Neural progenitor cell (in vitro differentiated cells): ENCODE measurements at regions not wholly inside any gene's neighbourhood (a gene's known extent, or its start where the extent isn't known, plus 50 kb on each side); places are given as distances from the start of the nearest gene placed in this dataset.

Experiments used
- EZH2 ChIP-seq: fragments of 200-600 bp; sonication (generic); IDR thresholded peaks from 2 replicates; pipeline ENCODE4 v1.6.1; 2017; ENCODE audit warnings: antibody characterized with exemption, mild to moderate bottlenecking, moderate library complexity
- EZH2phosphoT487 ChIP-seq: fragments of 200-600 bp; sonication (generic); IDR thresholded peaks from 2 replicates; pipeline ENCODE4 v1.6.1; 2017; ENCODE audit warnings: antibody characterized with exemption
- TF ChIP-seq, protein P1 (sequence below): fragments of 200-600 bp; sonication (generic); IDR thresholded peaks from 2 replicates; pipeline ENCODE4 v1.5.1; 2017; ENCODE audit warnings: antibody characterized with exemption, mild to moderate bottlenecking

DNA sequence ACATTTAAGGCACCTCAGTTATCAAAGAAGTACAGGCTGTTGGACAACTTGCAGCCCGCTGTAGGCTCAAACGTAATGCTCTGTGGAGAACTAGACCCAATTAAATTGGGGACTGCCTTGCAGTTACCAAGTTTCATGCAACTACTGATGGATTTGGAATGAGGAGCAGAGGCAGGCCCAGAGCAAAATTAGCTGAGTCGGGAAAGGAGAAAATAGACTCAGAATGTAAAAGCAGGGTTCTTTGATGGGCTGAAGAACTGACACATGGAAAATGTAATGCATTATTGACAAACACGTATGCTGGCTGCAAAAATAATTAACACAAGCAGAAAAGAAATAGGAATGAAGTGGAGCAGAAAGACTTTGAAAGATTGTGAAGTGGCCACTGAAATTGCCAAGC, 432.7 kb upstream of the HNRNPA3 start:
- TF ChIP-seq, protein P1, sequence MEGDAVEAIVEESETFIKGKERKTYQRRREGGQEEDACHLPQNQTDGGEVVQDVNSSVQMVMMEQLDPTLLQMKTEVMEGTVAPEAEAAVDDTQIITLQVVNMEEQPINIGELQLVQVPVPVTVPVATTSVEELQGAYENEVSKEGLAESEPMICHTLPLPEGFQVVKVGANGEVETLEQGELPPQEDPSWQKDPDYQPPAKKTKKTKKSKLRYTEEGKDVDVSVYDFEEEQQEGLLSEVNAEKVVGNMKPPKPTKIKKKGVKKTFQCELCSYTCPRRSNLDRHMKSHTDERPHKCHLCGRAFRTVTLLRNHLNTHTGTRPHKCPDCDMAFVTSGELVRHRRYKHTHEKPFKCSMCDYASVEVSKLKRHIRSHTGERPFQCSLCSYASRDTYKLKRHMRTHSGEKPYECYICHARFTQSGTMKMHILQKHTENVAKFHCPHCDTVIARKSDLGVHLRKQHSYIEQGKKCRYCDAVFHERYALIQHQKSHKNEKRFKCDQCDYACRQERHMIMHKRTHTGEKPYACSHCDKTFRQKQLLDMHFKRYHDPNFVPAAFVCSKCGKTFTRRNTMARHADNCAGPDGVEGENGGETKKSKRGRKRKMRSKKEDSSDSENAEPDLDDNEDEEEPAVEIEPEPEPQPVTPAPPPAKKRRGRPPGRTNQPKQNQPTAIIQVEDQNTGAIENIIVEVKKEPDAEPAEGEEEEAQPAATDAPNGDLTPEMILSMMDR: no peak
- no peak for TF ChIP-seq EZH2
- no peak for TF ChIP-seq EZH2phosphoT487
